GM12878 (cell line): ENCODE measurements at regions not wholly inside any gene's neighbourhood (a gene's known extent, or its start where the extent isn't known, plus 50 kb on each side); places are given as distances from the start of the nearest gene placed in this dataset.

Experiments used
- ATAC-seq: fragments of 200-7000 bp; cut with Tn5 transposase; 3 replicates; pipeline ENCODE4 v1.9.1; 2020; ENCODE audit warnings: mild to moderate bottlenecking, moderate library complexity
- BruUV-seq: library from RNA; stranded (reverse); fragments of 400-500 nt; replicated peaks from 2 replicates; lab custom pipeline; 2021; lab: Mats Ljungman, UMichigan
- CTCF ChIA-PET: fragments of 300-600 bp; sonication (Branson Sonifier 250); formaldehyde crosslinking; extraction: SDS; loops from one replicate; lab custom pipeline; 2021; ENCODE audit warnings: inconsistent platforms; lab: Yijun Ruan, JAX
- POLR2A ChIA-PET: fragments of 350-600 bp; formaldehyde crosslinking; extraction: SDS; loops from one replicate; lab custom pipeline; 2021; ENCODE audit warnings: inconsistent platforms; lab: Charles Lee
- RAD21 ChIA-PET: fragments of 300-600 bp; sonication (Branson Sonifier 250); formaldehyde crosslinking; loops from one replicate; lab custom pipeline; 2023; ENCODE audit warnings: antibody characterized with exemption; ENCODE audit not compliant: unreplicated experiment; lab: Charles Lee
- SMC1A ChIA-PET: fragments of 300-600 bp; sonication (Branson Sonifier 250); formaldehyde crosslinking; loops from one replicate; lab custom pipeline; 2023; ENCODE audit not compliant: unreplicated experiment, uncharacterized antibody; lab: Charles Lee
- DNase-seq: peaks from one replicate; pipeline ENCODE4 v3.0.0-alpha.2; 2011; ENCODE audit warnings: low read depth, low spot score
- FAIRE-seq: peaks from 3 replicates; lab custom pipeline; 2011; peaks lifted over from hg19 to GRCh38; lab: Jason Lieb, UNC
- H2AFZ ChIP-seq: 2 replicates; pipeline ENCODE4 v1.6.0; 2011; ENCODE audit warnings: low read depth, low read length, control low read depth; ENCODE audit not compliant: control insufficient read depth
- H3K27ac ChIP-seq: 2 replicates; pipeline ENCODE4 v1.5.1; 2011; ENCODE audit warnings: control low read depth; ENCODE audit not compliant: control insufficient read depth, insufficient read depth
- H3K27me3 ChIP-seq, 2 experiments: replicated peaks in 1 of 2; 2 replicates each; pipeline versions ENCODE4 v1.6.0 to v1.6.1; 2011; ENCODE audit warnings: low read length in 1 of 2; ENCODE audit not compliant: control insufficient read depth in 2 of 2, insufficient read depth in 2 of 2
- H3K36me3 ChIP-seq, 2 experiments: 2 replicates each; pipeline ENCODE4 v1.5.1; 2011; ENCODE audit warnings: low read length in 1 of 2; ENCODE audit not compliant: control insufficient read depth in 2 of 2, insufficient read depth in 2 of 2
- H3K4me1 ChIP-seq: 2 replicates; pipeline ENCODE4 v1.6.1; 2011; ENCODE audit warnings: mild to moderate bottlenecking, low read length, moderate library complexity, mixed read lengths; ENCODE audit not compliant: control insufficient read depth, insufficient read depth
- H3K4me2 ChIP-seq: 2 replicates; pipeline ENCODE4 v1.6.0; 2011; ENCODE audit warnings: control low read depth; ENCODE audit not compliant: control insufficient read depth, insufficient read depth
- H3K4me3 ChIP-seq: fragments of 200-600 bp; sonication (generic); 2 replicates; pipeline ENCODE4 v1.5.1; 2016
- H3K79me2 ChIP-seq: 2 replicates; pipeline ENCODE4 v1.6.0; 2011; ENCODE audit warnings: low read length; ENCODE audit not compliant: control insufficient read depth, insufficient read depth
- H3K9ac ChIP-seq: 2 replicates; pipeline ENCODE4 v1.8.0; 2011; ENCODE audit warnings: low read length, control low read depth, mixed read lengths; ENCODE audit not compliant: control insufficient read depth, insufficient read depth
- H3K9me3 ChIP-seq: replicated peaks from 3 replicates; pipeline ENCODE4 v1.5.1; 2011; ENCODE audit warnings: mild to moderate bottlenecking, low read length; ENCODE audit not compliant: control insufficient read depth, insufficient read depth
- H4K20me1 ChIP-seq: 2 replicates; pipeline ENCODE4 v1.6.0; 2011; ENCODE audit not compliant: control insufficient read depth, insufficient read depth
- CBX3 ChIP-seq: fragments of 200-600 bp; sonication (generic); IDR thresholded peaks from 2 replicates; pipeline ENCODE4 v1.6.1; 2016; ENCODE audit warnings: low read depth, borderline replicate concordance
- IRF4 ChIP-seq: IDR thresholded peaks from 2 replicates; pipeline ENCODE4 v1.6.1; 2011; ENCODE audit warnings: low read depth, low read length
- MYB ChIP-seq: fragments of 150-350 bp; IDR thresholded peaks from 2 replicates; pipeline ENCODE4 v1.6.1; 2014; ENCODE audit warnings: mild to moderate bottlenecking, low read depth, low read length, borderline replicate concordance
- MYC ChIP-seq: IDR thresholded peaks from 2 replicates; pipeline ENCODE4 v1.6.1; 2011; ENCODE audit warnings: mild to moderate bottlenecking, low read length, moderate library complexity, inconsistent platforms; ENCODE audit not compliant: insufficient read depth, insufficient replicate concordance, insufficient read length, severe bottlenecking
- NR2F1 ChIP-seq: fragments of 450-650 bp; conservative IDR thresholded peaks from 2 replicates; pipeline ENCODE4 v1.6.1; 2017; ENCODE audit warnings: mild to moderate bottlenecking
- SP1 ChIP-seq: IDR thresholded peaks from one replicate; pipeline ENCODE4 v1.6.1; 2011; ENCODE audit warnings: low read depth, low read length
- SRF ChIP-seq, 2 experiments: IDR thresholded peaks; 2 replicates each; pipeline ENCODE4 v1.6.1; 2011; ENCODE audit warnings: low read depth in 2 of 2, low read length in 2 of 2, mild to moderate bottlenecking in 1 of 2, moderate library complexity in 1 of 2
- TARDBP ChIP-seq: IDR thresholded peaks from 2 replicates; pipeline ENCODE4 v1.6.1; 2016; ENCODE audit warnings: borderline replicate concordance
- TCF7 ChIP-seq: IDR thresholded peaks from 2 replicates; pipeline ENCODE4 v1.6.1; 2014; ENCODE audit warnings: antibody characterized with exemption, borderline replicate concordance
- ZNF217 ChIP-seq: fragments of 450-650 bp; IDR thresholded peaks from 2 replicates; pipeline ENCODE4 v1.6.1; 2017; ENCODE audit warnings: antibody characterized with exemption, mild to moderate bottlenecking
- ZNF274 ChIP-seq: IDR thresholded peaks from one replicate; pipeline ENCODE4 v1.8.0; 2011; ENCODE audit not compliant: insufficient read length, insufficient read depth
- WGBS: methylation state at CpG from one replicate; pipeline ENCODE4 v1.1.6; 2016; ENCODE audit warnings: low lambda C conversion rate; ENCODE audit not compliant: insufficient replicate concordance, insufficient coverage; ENCODE audit errors: missing lambda C conversion rate; 5-methylcytosine and 5-hydroxymethylcytosine counted together
- in situ Hi-C: fragments of 300-500 bp; cut with MboI; formaldehyde crosslinking; loops from 9 replicates; pipeline ENCODE4 v1.14.3; 2018; ENCODE audit warnings: mixed read lengths
- intact Hi-C: fragments of 100-400 bp; cut with micrococcal nuclease; formaldehyde crosslinking; loops from one replicate; pipeline ENCODE4 v1.14.2; 2022; ENCODE audit not compliant: unreplicated experiment
- TF ChIP-seq, protein P1 (sequence below): fragments of 450-650 bp; IDR thresholded peaks from 2 replicates; pipeline ENCODE4 v1.6.1; 2018; ENCODE audit warnings: borderline replicate concordance, mild to moderate bottlenecking; ENCODE audit not compliant: partially characterized antibody
- TF ChIP-seq, protein P2 (sequence below): fragments of 450-650 bp; IDR thresholded peaks from 2 replicates; pipeline ENCODE4 v1.6.1; 2017; ENCODE audit warnings: mild to moderate bottlenecking, low read depth, inconsistent platforms; ENCODE audit not compliant: poor library complexity, severe bottlenecking
- TF ChIP-seq, protein P3 (sequence below): IDR thresholded peaks from 2 replicates; pipeline ENCODE4 v1.6.1; 2011; ENCODE audit warnings: borderline replicate concordance, low read depth, mild to moderate bottlenecking, moderate library complexity, mixed read lengths, low read length; ENCODE audit not compliant: insufficient read depth; ENCODE audit errors: extremely low read length
- TF ChIP-seq, protein P4 (sequence below): fragments of 450-650 bp; IDR thresholded peaks from 2 replicates; pipeline ENCODE4 v1.6.1; 2016; ENCODE audit warnings: mild to moderate bottlenecking
- TF ChIP-seq, protein P5 (sequence below): fragments of 450-650 bp; conservative IDR thresholded peaks from 2 replicates; pipeline ENCODE4 v1.6.1; 2017; ENCODE audit warnings: mild to moderate bottlenecking, moderate library complexity

DNA sequence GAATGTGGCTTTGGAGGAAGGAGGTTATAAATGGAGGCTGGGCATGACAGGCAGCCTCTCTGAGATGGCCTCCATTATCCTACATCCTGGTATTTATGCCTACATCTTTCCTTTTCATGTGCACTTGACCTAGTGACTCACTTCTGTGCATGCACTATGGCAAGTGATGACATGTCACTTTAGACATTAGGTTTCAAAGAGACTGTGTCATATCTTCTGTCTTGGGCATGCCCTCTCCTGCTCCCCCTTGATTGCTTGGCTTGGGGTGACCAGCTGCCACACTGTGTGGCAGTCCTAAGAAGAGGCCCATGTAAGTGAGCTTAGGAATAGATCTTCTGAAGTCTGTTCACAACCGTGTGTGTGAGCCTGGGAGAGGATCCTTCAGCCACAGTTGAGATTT lies 472.8 kb downstream of the FGF9 start:
- peak; percentile 13 for FAIRE-seq
- Histone ChIP-seq H3K4me1 (no peaks in the 10 kb centered on the region), H3K36me3 (no peaks in the 10 kb centered on the region), H3K79me2 (no peaks in the 10 kb centered on the region), H4K20me1 (no peaks in the 10 kb centered on the region), H3K27ac (no peak overlapping the region), H3K9me3 (no peaks in the 10 kb centered on the region; the same call in 2 of the 3 replicates), H2AFZ (no peak overlapping the region), H3K27me3 (no peaks in the 10 kb centered on the region), H3K9ac (no peak overlapping the region), H3K4me3 (no peak overlapping the region), H3K4me2 (no peak overlapping the region)
- 0% methylated on average over 1 of the region's 1 CpG for WGBS
- ChIA-PET RAD21 (interaction anchor here (0.6 kb wide), 1 partner anchor 126 kb away, joined by 4 read pairs; no protein-coding TSS in a partner anchor), SMC1A (no interaction called here), POLR2A (no interaction called here), CTCF (no interaction called here)
- no TSS peak for BruUV-seq
- no peak for ATAC-seq
- in situ Hi-C loops (no loop called here), intact Hi-C loops (no loop called here)
- DNase-seq, result no peak
- TF ChIP-seq ZNF217 (no peak), IRF4 (no peak), MYC (no peak), NR2F1 (no peak), TCF7 (no peak), MYB (no peak), SP1 (no peak), ZNF274 (no peak), TARDBP (no peak), CBX3 (no peak), SRF (IDR thresholded peaks at IDR 0.05; ENCODE audit: low read depth in 2 of 2, low read length in 2 of 2) (no peak)
- TF ChIP-seq, protein P1, sequence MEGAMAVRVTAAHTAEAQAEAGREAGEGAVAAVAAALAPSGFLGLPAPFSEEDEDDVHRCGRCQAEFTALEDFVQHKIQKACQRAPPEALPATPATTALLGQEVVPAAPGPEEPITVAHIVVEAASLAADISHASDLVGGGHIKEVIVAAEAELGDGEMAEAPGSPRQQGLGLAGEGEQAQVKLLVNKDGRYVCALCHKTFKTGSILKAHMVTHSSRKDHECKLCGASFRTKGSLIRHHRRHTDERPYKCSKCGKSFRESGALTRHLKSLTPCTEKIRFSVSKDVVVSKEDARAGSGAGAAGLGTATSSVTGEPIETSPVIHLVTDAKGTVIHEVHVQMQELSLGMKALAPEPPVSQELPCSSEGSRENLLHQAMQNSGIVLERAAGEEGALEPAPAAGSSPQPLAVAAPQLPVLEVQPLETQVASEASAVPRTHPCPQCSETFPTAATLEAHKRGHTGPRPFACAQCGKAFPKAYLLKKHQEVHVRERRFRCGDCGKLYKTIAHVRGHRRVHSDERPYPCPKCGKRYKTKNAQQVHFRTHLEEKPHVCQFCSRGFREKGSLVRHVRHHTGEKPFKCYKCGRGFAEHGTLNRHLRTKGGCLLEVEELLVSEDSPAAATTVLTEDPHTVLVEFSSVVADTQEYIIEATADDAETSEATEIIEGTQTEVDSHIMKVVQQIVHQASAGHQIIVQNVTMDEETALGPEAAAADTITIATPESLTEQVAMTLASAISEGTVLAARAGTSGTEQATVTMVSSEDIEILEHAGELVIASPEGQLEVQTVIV, result no peak
- TF ChIP-seq, protein P2, sequence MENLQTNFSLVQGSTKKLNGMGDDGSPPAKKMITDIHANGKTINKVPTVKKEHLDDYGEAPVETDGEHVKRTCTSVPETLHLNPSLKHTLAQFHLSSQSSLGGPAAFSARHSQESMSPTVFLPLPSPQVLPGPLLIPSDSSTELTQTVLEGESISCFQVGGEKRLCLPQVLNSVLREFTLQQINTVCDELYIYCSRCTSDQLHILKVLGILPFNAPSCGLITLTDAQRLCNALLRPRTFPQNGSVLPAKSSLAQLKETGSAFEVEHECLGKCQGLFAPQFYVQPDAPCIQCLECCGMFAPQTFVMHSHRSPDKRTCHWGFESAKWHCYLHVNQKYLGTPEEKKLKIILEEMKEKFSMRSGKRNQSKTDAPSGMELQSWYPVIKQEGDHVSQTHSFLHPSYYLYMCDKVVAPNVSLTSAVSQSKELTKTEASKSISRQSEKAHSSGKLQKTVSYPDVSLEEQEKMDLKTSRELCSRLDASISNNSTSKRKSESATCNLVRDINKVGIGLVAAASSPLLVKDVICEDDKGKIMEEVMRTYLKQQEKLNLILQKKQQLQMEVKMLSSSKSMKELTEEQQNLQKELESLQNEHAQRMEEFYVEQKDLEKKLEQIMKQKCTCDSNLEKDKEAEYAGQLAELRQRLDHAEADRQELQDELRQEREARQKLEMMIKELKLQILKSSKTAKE, result no peak
- TF ChIP-seq, protein P3, sequence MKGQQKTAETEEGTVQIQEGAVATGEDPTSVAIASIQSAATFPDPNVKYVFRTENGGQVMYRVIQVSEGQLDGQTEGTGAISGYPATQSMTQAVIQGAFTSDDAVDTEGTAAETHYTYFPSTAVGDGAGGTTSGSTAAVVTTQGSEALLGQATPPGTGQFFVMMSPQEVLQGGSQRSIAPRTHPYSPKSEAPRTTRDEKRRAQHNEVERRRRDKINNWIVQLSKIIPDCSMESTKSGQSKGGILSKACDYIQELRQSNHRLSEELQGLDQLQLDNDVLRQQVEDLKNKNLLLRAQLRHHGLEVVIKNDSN, result no peak
- TF ChIP-seq, protein P4, sequence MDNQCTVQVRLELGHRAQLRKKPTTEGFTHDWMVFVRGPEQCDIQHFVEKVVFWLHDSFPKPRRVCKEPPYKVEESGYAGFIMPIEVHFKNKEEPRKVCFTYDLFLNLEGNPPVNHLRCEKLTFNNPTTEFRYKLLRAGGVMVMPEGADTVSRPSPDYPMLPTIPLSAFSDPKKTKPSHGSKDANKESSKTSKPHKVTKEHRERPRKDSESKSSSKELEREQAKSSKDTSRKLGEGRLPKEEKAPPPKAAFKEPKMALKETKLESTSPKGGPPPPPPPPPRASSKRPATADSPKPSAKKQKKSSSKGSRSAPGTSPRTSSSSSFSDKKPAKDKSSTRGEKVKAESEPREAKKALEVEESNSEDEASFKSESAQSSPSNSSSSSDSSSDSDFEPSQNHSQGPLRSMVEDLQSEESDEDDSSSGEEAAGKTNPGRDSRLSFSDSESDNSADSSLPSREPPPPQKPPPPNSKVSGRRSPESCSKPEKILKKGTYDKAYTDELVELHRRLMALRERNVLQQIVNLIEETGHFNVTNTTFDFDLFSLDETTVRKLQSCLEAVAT, result no peak
- TF ChIP-seq, protein P5, sequence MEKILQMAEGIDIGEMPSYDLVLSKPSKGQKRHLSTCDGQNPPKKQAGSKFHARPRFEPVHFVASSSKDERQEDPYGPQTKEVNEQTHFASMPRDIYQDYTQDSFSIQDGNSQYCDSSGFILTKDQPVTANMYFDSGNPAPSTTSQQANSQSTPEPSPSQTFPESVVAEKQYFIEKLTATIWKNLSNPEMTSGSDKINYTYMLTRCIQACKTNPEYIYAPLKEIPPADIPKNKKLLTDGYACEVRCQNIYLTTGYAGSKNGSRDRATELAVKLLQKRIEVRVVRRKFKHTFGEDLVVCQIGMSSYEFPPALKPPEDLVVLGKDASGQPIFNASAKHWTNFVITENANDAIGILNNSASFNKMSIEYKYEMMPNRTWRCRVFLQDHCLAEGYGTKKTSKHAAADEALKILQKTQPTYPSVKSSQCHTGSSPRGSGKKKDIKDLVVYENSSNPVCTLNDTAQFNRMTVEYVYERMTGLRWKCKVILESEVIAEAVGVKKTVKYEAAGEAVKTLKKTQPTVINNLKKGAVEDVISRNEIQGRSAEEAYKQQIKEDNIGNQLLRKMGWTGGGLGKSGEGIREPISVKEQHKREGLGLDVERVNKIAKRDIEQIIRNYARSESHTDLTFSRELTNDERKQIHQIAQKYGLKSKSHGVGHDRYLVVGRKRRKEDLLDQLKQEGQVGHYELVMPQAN, result no peak
